ENCODE measurements at regions not wholly inside any gene's neighbourhood (a gene's known extent, or its start where the extent isn't known, plus 50 kb on each side); places are given as distances from the start of the nearest gene placed in this dataset.

DNA sequence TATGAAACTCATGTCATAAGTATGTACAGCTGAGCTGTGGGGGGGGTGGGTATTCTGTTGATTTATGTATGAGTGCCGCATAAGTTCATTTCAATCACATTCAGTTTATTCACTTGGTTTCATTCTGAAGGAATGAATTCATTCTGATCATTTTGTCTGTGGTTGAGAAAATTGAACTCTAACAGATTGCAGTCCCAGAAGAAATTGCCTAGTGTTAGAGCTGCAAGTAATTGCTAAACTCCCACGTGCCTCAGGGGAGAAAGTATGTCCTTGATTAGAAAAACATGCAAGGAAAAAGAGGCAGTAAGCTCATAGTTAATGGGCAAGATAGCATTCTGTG lies 442.4 kb upstream of the MGAT4C start:
- no peaks in the 10 kb centered on the region for H3K36me3 ChIP-seq (ENCODE audit: low read depth)
- H4K20me1 ChIP-seq (ENCODE audit: insufficient read depth): no peaks in the 10 kb centered on the region
- TF ChIP-seq EZH2 (IDR thresholded peaks at IDR 0.05; ENCODE audit: insufficient read depth, poor library complexity, severe bottlenecking): no peak
- TF ChIP-seq EZH2phosphoT487 (IDR thresholded peaks at IDR 0.05; ENCODE audit: insufficient read depth, low read depth): no peak
- H3K9me2 ChIP-seq (ENCODE audit: insufficient read depth): no peaks in the 10 kb centered on the region
- in situ Hi-C loops (cut with MboI): no loop called here
- H3K4me3 ChIP-seq: peak overlapping the region; percentile 38
- DNase-seq: peak; percentile 70
- H3K9me3 ChIP-seq (ENCODE audit: low read depth): no peaks in the 10 kb centered on the region
- peak overlapping the region; percentile 60 for H3K4me2 ChIP-seq (ENCODE audit: unreplicated experiment)
- H3K27me3 ChIP-seq (replicated peaks; ENCODE audit: insufficient read depth): no peaks in the 10 kb centered on the region
- no peak overlapping the region for H3K9ac ChIP-seq
- H3K27ac ChIP-seq: peak overlapping the region; percentile 43
- no peaks in the 10 kb centered on the region for H3K79me2 ChIP-seq (ENCODE audit: insufficient read depth)
- H3F3A ChIP-seq (ENCODE audit: insufficient read depth): peaks cover 13% of the 10 kb centered on the region
- 2 to 3% methylated on average over 2 of the region's 2 CpGs for WGBS, 2 experiments (ENCODE audit: low coverage in 1 of 2, low lambda C conversion rate in 2 of 2, missing lambda C conversion rate in 2 of 2)
- H3K4me1 ChIP-seq (ENCODE audit: insufficient read depth): peaks cover 18% of the 10 kb centered on the region
- H2AFZ ChIP-seq: peak overlapping the region; percentile 41; the same call in 1 of the 2 replicates

DNA sequence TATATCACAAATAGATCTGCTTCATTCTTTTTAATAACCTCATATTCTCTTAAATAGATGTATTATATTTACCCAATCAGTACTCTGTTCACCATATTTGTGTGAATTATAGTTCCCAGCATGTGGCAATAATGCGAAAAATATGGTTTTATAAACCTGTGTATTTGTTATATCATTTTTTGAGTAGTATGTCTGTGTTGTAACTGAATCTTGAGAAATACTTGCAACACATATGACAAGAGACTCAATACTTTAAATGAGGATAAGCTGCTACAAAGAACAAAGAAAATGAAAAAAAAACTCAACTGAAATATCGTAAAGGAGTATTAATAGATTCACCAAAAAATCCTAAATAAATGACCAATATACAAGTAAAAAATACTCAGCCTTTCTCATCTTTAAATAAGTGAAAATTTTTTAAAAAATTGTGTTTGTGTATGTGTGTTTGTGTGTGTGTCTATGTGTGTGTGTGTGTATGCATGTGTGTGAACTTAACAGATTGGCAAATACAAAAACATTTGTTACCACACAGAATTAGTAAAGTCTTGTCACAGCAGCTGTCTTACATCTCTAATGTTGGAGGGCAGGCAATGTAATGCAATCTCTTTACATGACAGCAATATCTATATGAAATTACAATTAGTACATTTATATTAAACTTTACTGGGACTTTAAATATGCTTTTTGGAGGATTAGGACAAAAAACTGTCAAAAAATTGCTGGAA lies 441.9 kb upstream of the MGAT4C start:
- Histone ChIP-seq H3K4me1 (ENCODE audit: insufficient read depth) (peaks cover 18% of the 10 kb centered on the region), H3K9me2 (ENCODE audit: insufficient read depth) (no peaks in the 10 kb centered on the region), H4K20me1 (ENCODE audit: insufficient read depth) (no peaks in the 10 kb centered on the region), H3K9me3 (ENCODE audit: low read depth) (no peaks in the 10 kb centered on the region), H3F3A (ENCODE audit: insufficient read depth) (peaks cover 13% of the 10 kb centered on the region), H3K4me2 (ENCODE audit: unreplicated experiment) (peak overlapping the region; percentile 60), H3K4me3 (peak overlapping the region; percentile 38), H3K36me3 (ENCODE audit: low read depth) (no peaks in the 10 kb centered on the region), H3K9ac (no peak overlapping the region), H2AFZ (peak overlapping the region; percentile 41), H3K27ac (peak overlapping the region; percentile 43), H3K27me3 (replicated peaks; ENCODE audit: insufficient read depth) (no peaks in the 10 kb centered on the region), H3K79me2 (ENCODE audit: insufficient read depth) (no peaks in the 10 kb centered on the region)
- DNase-seq: peak; percentile 9
- in situ Hi-C loops (cut with MboI): no loop called here
- TF ChIP-seq EZH2 (IDR thresholded peaks at IDR 0.05; ENCODE audit: insufficient read depth, poor library complexity, severe bottlenecking): no peak
- TF ChIP-seq EZH2phosphoT487 (IDR thresholded peaks at IDR 0.05; ENCODE audit: insufficient read depth, low read depth): no peak
- 34 to 38% methylated on average over 2 of the region's 2 CpGs for WGBS, 2 experiments (ENCODE audit: low coverage in 1 of 2, low lambda C conversion rate in 2 of 2, missing lambda C conversion rate in 2 of 2)

DNA sequence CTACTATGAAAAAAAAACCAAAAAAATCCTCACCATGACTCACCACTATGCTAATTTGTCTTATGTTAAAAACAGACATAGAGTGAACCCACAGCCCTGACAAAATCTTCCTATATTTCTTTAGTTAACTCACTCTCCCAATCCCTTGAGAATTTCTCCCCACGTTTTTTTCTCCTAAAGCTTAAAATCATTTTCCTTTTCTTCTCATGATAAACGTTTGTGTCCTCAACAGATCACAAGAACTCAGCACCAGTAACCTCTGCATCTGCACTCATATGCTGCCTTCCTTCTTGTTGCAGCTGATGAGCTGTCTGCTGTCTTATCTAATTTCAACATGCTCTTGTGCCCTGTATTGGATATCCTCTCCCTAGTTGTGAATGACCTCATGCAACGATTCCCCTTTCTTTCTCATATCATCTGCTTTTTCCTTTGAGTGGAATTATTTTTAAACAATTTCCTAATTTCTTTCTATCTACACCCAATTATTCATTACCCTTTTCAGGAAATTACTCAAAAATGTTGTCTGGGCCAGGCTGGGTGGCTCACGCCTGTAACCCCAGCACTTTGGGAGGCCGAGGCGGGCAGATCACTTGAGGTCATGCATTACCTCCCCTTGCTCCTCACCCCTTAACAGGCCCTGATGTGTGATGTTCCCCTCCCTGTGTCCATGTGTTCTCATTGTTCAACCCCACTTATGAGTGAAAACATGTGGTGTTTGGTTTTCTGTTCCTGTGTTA lies 427.5 kb upstream of the MGAT4C start:
- 29 to 35% methylated on average over 6 of the region's 6 CpGs for WGBS, 2 experiments (ENCODE audit: low coverage in 1 of 2, low lambda C conversion rate in 2 of 2, missing lambda C conversion rate in 2 of 2)
- Histone ChIP-seq H3K79me2 (ENCODE audit: insufficient read depth) (no peaks in the 10 kb centered on the region), H2AFZ (no peak overlapping the region), H3K9me3 (ENCODE audit: low read depth) (no peaks in the 10 kb centered on the region), H3K4me1 (ENCODE audit: insufficient read depth) (no peaks in the 10 kb centered on the region), H3K4me3 (no peak overlapping the region), H3F3A (ENCODE audit: insufficient read depth) (peaks cover 10% of the 10 kb centered on the region; the same call in 1 of the 2 replicates), H3K27me3 (replicated peaks; ENCODE audit: insufficient read depth) (no peaks in the 10 kb centered on the region), H4K20me1 (ENCODE audit: insufficient read depth) (no peaks in the 10 kb centered on the region), H3K9me2 (ENCODE audit: insufficient read depth) (no peaks in the 10 kb centered on the region), H3K36me3 (ENCODE audit: low read depth) (no peaks in the 10 kb centered on the region), H3K4me2 (ENCODE audit: unreplicated experiment) (peak overlapping the region; percentile 19), H3K27ac (no peak overlapping the region), H3K9ac (no peak overlapping the region)
- in situ Hi-C loops (cut with MboI): no loop called here
- peak; percentile 25 for DNase-seq
- TF ChIP-seq EZH2phosphoT487 (IDR thresholded peaks at IDR 0.05; ENCODE audit: insufficient read depth, low read depth): no peak
- no peak for TF ChIP-seq EZH2 (IDR thresholded peaks at IDR 0.05; ENCODE audit: insufficient read depth, poor library complexity, severe bottlenecking)

DNA sequence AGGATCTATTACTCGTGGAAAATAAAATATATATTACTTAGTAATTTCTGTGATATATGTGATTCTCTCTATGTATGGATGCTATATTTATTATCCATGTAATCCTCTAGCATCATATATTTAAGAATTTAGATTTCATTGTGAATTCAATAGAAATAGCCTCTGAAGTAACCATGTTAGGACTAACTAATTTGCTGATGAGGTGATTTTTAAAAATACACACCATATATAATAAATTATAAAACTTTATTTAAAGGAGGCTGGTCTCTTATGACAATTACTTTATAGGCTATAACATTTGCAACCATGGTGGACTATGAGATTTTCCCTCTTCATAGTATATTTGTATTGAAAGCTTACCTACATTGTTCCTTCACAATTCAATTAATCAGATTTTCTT lies 424.9 kb upstream of the MGAT4C start:
- H3K27ac ChIP-seq: no peak overlapping the region
- no peaks in the 10 kb centered on the region for H3K36me3 ChIP-seq (ENCODE audit: low read depth)
- H3K4me3 ChIP-seq: no peak overlapping the region
- H3K79me2 ChIP-seq (ENCODE audit: insufficient read depth): no peaks in the 10 kb centered on the region
- no peak overlapping the region for H3K9ac ChIP-seq
- no peaks in the 10 kb centered on the region for H3K9me3 ChIP-seq (ENCODE audit: low read depth)
- TF ChIP-seq EZH2 (IDR thresholded peaks at IDR 0.05; ENCODE audit: insufficient read depth, poor library complexity, severe bottlenecking) (no peak), EZH2phosphoT487 (IDR thresholded peaks at IDR 0.05; ENCODE audit: insufficient read depth, low read depth) (no peak)
- H3K4me1 ChIP-seq (ENCODE audit: insufficient read depth): no peaks in the 10 kb centered on the region
- H2AFZ ChIP-seq: no peak overlapping the region
- no peak overlapping the region for H3K4me2 ChIP-seq (ENCODE audit: unreplicated experiment)
- in situ Hi-C loops (cut with MboI): no loop called here
- H4K20me1 ChIP-seq (ENCODE audit: insufficient read depth): no peaks in the 10 kb centered on the region
- H3K27me3 ChIP-seq (replicated peaks; ENCODE audit: insufficient read depth): no peaks in the 10 kb centered on the region
- no peaks in the 10 kb centered on the region for H3K9me2 ChIP-seq (ENCODE audit: insufficient read depth)
- WGBS, 2 experiments (ENCODE audit: low coverage in 1 of 2, low lambda C conversion rate in 2 of 2, missing lambda C conversion rate in 2 of 2): 6 to 11% methylated on average over 1 of the region's 1 CpG
- no peak for DNase-seq
- peaks cover 10% of the 10 kb centered on the region; the same call in 1 of the 2 replicates for H3F3A ChIP-seq (ENCODE audit: insufficient read depth)
